T47D (cell line): ENCODE measurements at regions not wholly inside any gene's neighbourhood (a gene's known extent, or its start where the extent isn't known, plus 50 kb on each side); places are given as distances from the start of the nearest gene placed in this dataset.

Experiments
- DNase-seq, 2 experiments: peaks; one replicate each; pipeline versions ENCODE4 v3.0.0 to v3.0.0-alpha.2; 2011 to 2012; ENCODE audit warnings: low read depth in 1 of 2, low spot score in 1 of 2
- JUND ChIP-seq: IDR thresholded peaks from 2 replicates; pipeline ENCODE4 v1.6.1; 2012; ENCODE audit warnings: low read depth
- in situ Hi-C: cut with HindIII; loops from 2 replicates; pipeline ENCODE4 v1.10.0; 2016; ENCODE audit warnings: low sequenced_read_pairs, low pct_unique_long_range_greater_than_20kb

GRCh38 chr1:62954758-62955157 lies 170.8 kb downstream of the ATG4C start:
- no peak for DNase-seq
- in situ Hi-C loops = no loop called here
- no peak for TF ChIP-seq JUND

- no peak for TF ChIP-seq JUND
- DNase-seq = no peak
- in situ Hi-C loops = no loop called here
These were observed 171.7 kb downstream of the ATG4C start for GRCh38 chr1:62955666-62956065.

GRCh38 chr1:62962014-62962812 lies 178.3 kb downstream of the ATG4C start:
- no peak for DNase-seq
- in situ Hi-C loops = no loop called here
- no peak for TF ChIP-seq JUND

- TF ChIP-seq JUND = no peak
- peak in 1 of 2 experiments; percentile 5 for DNase-seq
- in situ Hi-C loops = no loop called here
These were observed 179.2 kb downstream of the ATG4C start for GRCh38 chr1:62962901-62963776.

GRCh38 chr1:62964141-62964540 lies 180.2 kb downstream of the ATG4C start:
- DNase-seq = no peak
- TF ChIP-seq JUND = no peak
- in situ Hi-C loops = no loop called here

GRCh38 chr1:62967031-62967430 lies 183.1 kb downstream of the ATG4C start:
- no peak for DNase-seq
- in situ Hi-C loops = no loop called here
- TF ChIP-seq JUND = no peak

GRCh38 chr1:62977366-62977765 lies 193.4 kb downstream of the ATG4C start:
- in situ Hi-C loops = no loop called here
- no peak for DNase-seq
- no peak for TF ChIP-seq JUND

GRCh38 chr1:62978741-62979140 lies 194.8 kb downstream of the ATG4C start:
- DNase-seq = no peak
- in situ Hi-C loops = no loop called here
- TF ChIP-seq JUND = no peak

- TF ChIP-seq JUND = no peak
- in situ Hi-C loops = no loop called here
- no peak for DNase-seq
These were observed 197.5 kb downstream of the ATG4C start for GRCh38 chr1:62981434-62981833.

- in situ Hi-C loops = no loop called here
- DNase-seq = no peak
- no peak for TF ChIP-seq JUND
These were observed 204.9 kb downstream of the ATG4C start for GRCh38 chr1:62988867-62989266.

- DNase-seq = peak in 1 of 2 experiments; percentile 9
- no peak for TF ChIP-seq JUND
- in situ Hi-C loops = no loop called here
These were observed 205.6 kb downstream of the ATG4C start for GRCh38 chr1:62989497-62989896.

GRCh38 chr1:62991152-62991551 lies 207.2 kb downstream of the ATG4C start:
- in situ Hi-C loops = no loop called here
- no peak for TF ChIP-seq JUND
- DNase-seq = no peak

GRCh38 chr1:62993844-62994243 lies 209.9 kb downstream of the ATG4C start:
- DNase-seq = no peak
- no peak for TF ChIP-seq JUND
- in situ Hi-C loops = no loop called here
